ENCODE measurements at regions not wholly inside any gene's neighbourhood (a gene's known extent, or its start where the extent isn't known, plus 50 kb on each side); places are given as distances from the start of the nearest gene placed in this dataset.

GRCh38 chr12:34306133-34306830 is 284.0 kb downstream of the ALG10 start:
- TF ChIP-seq CTCF (IDR thresholded peaks at IDR 0.05) = no peak
- no peak for TF ChIP-seq POLR2A (IDR thresholded peaks at IDR 0.05; ENCODE audit: low read depth)
- no peak for TF ChIP-seq EP300 (IDR thresholded peaks at IDR 0.05)
- TF ChIP-seq POLR2AphosphoS5 (IDR thresholded peaks at IDR 0.05) = no peak
